ENCODE measurements at regions not wholly inside any gene's neighbourhood (a gene's known extent, or its start where the extent isn't known, plus 50 kb on each side); places are given as distances from the start of the nearest gene placed in this dataset.

GRCh38 chr21:15352009-15352408 is 287.2 kb upstream of the NRIP1 start:
- Mint-ChIP-seq H3K4me1 (peaks cover 5% of the 10 kb centered on the region), H3K27me3 (ENCODE audit: low read depth, poor library complexity) (peaks cover 1% of the 10 kb centered on the region), H3K27ac (no peak overlapping the region), H3K36me3 (ENCODE audit: low read depth) (no peaks in the 10 kb centered on the region), H3K9me3 (peaks cover 22% of the 10 kb centered on the region), H3K4me3 (no peak overlapping the region)
- DNase-seq: no peak
- no peak for TF ChIP-seq CTCF (IDR thresholded peaks at IDR 0.05)

GRCh38 chr21:15353546-15353945 is 288.7 kb upstream of the NRIP1 start:
- TF ChIP-seq CTCF (IDR thresholded peaks at IDR 0.05): no peak
- Mint-ChIP-seq H3K4me3 (no peak overlapping the region), H3K27ac (peak overlapping the region; percentile 50), H3K4me1 (peaks cover 6% of the 10 kb centered on the region), H3K9me3 (peaks cover 10% of the 10 kb centered on the region), H3K36me3 (ENCODE audit: low read depth) (no peaks in the 10 kb centered on the region), H3K27me3 (ENCODE audit: low read depth, poor library complexity) (peaks cover 3% of the 10 kb centered on the region)
- no peak for DNase-seq

- Mint-ChIP-seq H3K4me1 (peaks cover 16% of the 10 kb centered on the region), H3K27me3 (ENCODE audit: low read depth, poor library complexity) (peaks cover 3% of the 10 kb centered on the region), H3K36me3 (ENCODE audit: low read depth) (no peaks in the 10 kb centered on the region), H3K4me3 (no peak overlapping the region), H3K9me3 (peaks cover 2% of the 10 kb centered on the region), H3K27ac (no peak overlapping the region)
- DNase-seq: no peak
- no peak for TF ChIP-seq CTCF (IDR thresholded peaks at IDR 0.05)
Measured at GRCh38 chr21:15354516-15354915, 289.7 kb upstream of the NRIP1 start.

GRCh38 chr21:15355066-15355465 is 290.3 kb upstream of the NRIP1 start:
- no peak overlapping the region for H3K4me3 Mint-ChIP-seq
- H3K9me3 Mint-ChIP-seq: no peaks in the 10 kb centered on the region
- no peak overlapping the region for H3K27ac Mint-ChIP-seq
- peaks cover 22% of the 10 kb centered on the region for H3K4me1 Mint-ChIP-seq
- DNase-seq: no peak
- H3K27me3 Mint-ChIP-seq (ENCODE audit: low read depth, poor library complexity): peaks cover 3% of the 10 kb centered on the region
- no peaks in the 10 kb centered on the region for H3K36me3 Mint-ChIP-seq (ENCODE audit: low read depth)
- no peak for TF ChIP-seq CTCF (IDR thresholded peaks at IDR 0.05)

- DNase-seq: no peak
- no peak overlapping the region for H3K27ac Mint-ChIP-seq
- H3K4me3 Mint-ChIP-seq: no peak overlapping the region
- peaks cover 8% of the 10 kb centered on the region for H3K9me3 Mint-ChIP-seq
- TF ChIP-seq CTCF (IDR thresholded peaks at IDR 0.05): no peak
- peaks cover 3% of the 10 kb centered on the region for H3K27me3 Mint-ChIP-seq (ENCODE audit: low read depth, poor library complexity)
- peaks cover 29% of the 10 kb centered on the region for H3K4me1 Mint-ChIP-seq
- no peaks in the 10 kb centered on the region for H3K36me3 Mint-ChIP-seq (ENCODE audit: low read depth)
Measured at GRCh38 chr21:15359251-15359650, 294.5 kb upstream of the NRIP1 start.

GRCh38 chr21:15362458-15362857 is 297.7 kb upstream of the NRIP1 start:
- no peak for DNase-seq
- peaks cover 42% of the 10 kb centered on the region for H3K4me1 Mint-ChIP-seq
- TF ChIP-seq CTCF (IDR thresholded peaks at IDR 0.05): no peak
- H3K27me3 Mint-ChIP-seq (ENCODE audit: low read depth, poor library complexity): no peaks in the 10 kb centered on the region
- peaks cover 8% of the 10 kb centered on the region for H3K36me3 Mint-ChIP-seq (ENCODE audit: low read depth)
- H3K27ac Mint-ChIP-seq: no peak overlapping the region
- peaks cover 26% of the 10 kb centered on the region for H3K9me3 Mint-ChIP-seq
- H3K4me3 Mint-ChIP-seq: no peak overlapping the region

Measured in nephron progenitor cell (in vitro differentiated cells).